PC-9 (cell line): ENCODE measurements at regions not wholly inside any gene's neighbourhood (a gene's known extent, or its start where the extent isn't known, plus 50 kb on each side); places are given as distances from the start of the nearest gene placed in this dataset.

Experiments
- EZH2 ChIP-seq: fragments of 200-600 bp; sonication (generic); IDR thresholded peaks from 2 replicates; pipeline ENCODE4 v1.8.0; 2017; ENCODE audit warnings: antibody characterized with exemption, low read depth
- TF ChIP-seq, protein P1 (sequence below): fragments of 200-600 bp; sonication (generic); conservative IDR thresholded peaks from 2 replicates; pipeline ENCODE4 v1.6.1; 2017; ENCODE audit warnings: mixed run types, antibody characterized with exemption, mild to moderate bottlenecking, moderate library complexity

GRCh38 chr18:67260841-67261240, 255.7 kb downstream of the DSEL start:
- TF ChIP-seq, protein P1, sequence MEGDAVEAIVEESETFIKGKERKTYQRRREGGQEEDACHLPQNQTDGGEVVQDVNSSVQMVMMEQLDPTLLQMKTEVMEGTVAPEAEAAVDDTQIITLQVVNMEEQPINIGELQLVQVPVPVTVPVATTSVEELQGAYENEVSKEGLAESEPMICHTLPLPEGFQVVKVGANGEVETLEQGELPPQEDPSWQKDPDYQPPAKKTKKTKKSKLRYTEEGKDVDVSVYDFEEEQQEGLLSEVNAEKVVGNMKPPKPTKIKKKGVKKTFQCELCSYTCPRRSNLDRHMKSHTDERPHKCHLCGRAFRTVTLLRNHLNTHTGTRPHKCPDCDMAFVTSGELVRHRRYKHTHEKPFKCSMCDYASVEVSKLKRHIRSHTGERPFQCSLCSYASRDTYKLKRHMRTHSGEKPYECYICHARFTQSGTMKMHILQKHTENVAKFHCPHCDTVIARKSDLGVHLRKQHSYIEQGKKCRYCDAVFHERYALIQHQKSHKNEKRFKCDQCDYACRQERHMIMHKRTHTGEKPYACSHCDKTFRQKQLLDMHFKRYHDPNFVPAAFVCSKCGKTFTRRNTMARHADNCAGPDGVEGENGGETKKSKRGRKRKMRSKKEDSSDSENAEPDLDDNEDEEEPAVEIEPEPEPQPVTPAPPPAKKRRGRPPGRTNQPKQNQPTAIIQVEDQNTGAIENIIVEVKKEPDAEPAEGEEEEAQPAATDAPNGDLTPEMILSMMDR, result no peak
- no peak for TF ChIP-seq EZH2
